Peyer's patch (tissue), 4 donors: ENCODE measurements at regions not wholly inside any gene's neighbourhood (a gene's known extent, or its start where the extent isn't known, plus 50 kb on each side); places are given as distances from the start of the nearest gene placed in this dataset.

Experiments
- CTCF ChIP-seq, 6 experiments: fragments of 450-650 bp in 4 of 6; fragments of 200-600 bp in 2 of 6; sonication (generic) in 1 of 6; IDR thresholded peaks; one replicate each; pipeline ENCODE4 v1.5.1; 2017 to 2019; ENCODE audit warnings: antibody characterized with exemption in 6 of 6, mild to moderate bottlenecking in 3 of 6, moderate library complexity in 1 of 6
- POLR2A ChIP-seq, 2 donors: fragments of 450-650 bp; IDR thresholded peaks; one replicate each; pipeline ENCODE4 v1.5.1; 2017; ENCODE audit warnings: antibody characterized with exemption in 2 of 2, mild to moderate bottlenecking in 2 of 2, moderate library complexity in 2 of 2

- TF ChIP-seq POLR2A (IDR thresholded peaks at IDR 0.05): no peak
- TF ChIP-seq CTCF (IDR thresholded peaks at IDR 0.05): no peak
Observed at GRCh38 chr22:35148866-35149548, 83.0 kb downstream of the ISX start.
